Upper lobe of right lung (tissue), 1 donor: ENCODE measurements at regions not wholly inside any gene's neighbourhood (a gene's known extent, or its start where the extent isn't known, plus 50 kb on each side); places are given as distances from the start of the nearest gene placed in this dataset.

ENCODE experiments used
- ATAC-seq: fragments of 200-7000 bp; cut with Tn5 transposase; one replicate; pipeline ENCODE4 v1.9.1; 2020; ENCODE audit warnings: mild to moderate bottlenecking, moderate library complexity
- DNase-seq: peaks from one replicate; pipeline ENCODE4 v3.0.0-alpha.2; 2020
- H3K27ac ChIP-seq: fragments of 200-600 bp; one replicate; pipeline ENCODE4 v1.8.0; 2022
- H3K27me3 ChIP-seq: fragments of 200-600 bp; one replicate; pipeline ENCODE4 v1.8.0; 2022; ENCODE audit warnings: mild to moderate bottlenecking
- H3K36me3 ChIP-seq: fragments of 200-600 bp; one replicate; pipeline ENCODE4 v1.8.0; 2022
- H3K4me1 ChIP-seq: fragments of 200-600 bp; one replicate; pipeline ENCODE4 v1.8.0; 2022
- H3K4me3 ChIP-seq: fragments of 200-600 bp; one replicate; pipeline ENCODE4 v1.8.0; 2022; ENCODE audit warnings: mild to moderate bottlenecking
- H3K9me3 ChIP-seq: fragments of 200-600 bp; one replicate; pipeline ENCODE4 v1.8.0; 2022
- CTCF ChIP-seq: fragments of 200-600 bp; IDR thresholded peaks from one replicate; pipeline ENCODE4 v1.8.0; 2022; ENCODE audit warnings: antibody characterized with exemption
- intact Hi-C: fragments of 100-400 bp; cut with DNase I; formaldehyde crosslinking; loops from one replicate; pipeline ENCODE4 v1.11.0; 2022
- donor health status: DM: no; HTN: yes; CAD: no; lungs with severe emphysema.

GRCh38 chr12:91901381-91902074 lies 244.1 kb downstream of the BTG1 start:
- intact Hi-C loops = no loop called here
- DNase-seq (no peak), ATAC-seq (no peak)
- Histone ChIP-seq H3K9me3 (no peaks in the 10 kb centered on the region), H3K4me3 (no peak overlapping the region), H3K36me3 (no peaks in the 10 kb centered on the region), H3K27me3 (no peaks in the 10 kb centered on the region), H3K4me1 (no peaks in the 10 kb centered on the region), H3K27ac (no peak overlapping the region)
- TF ChIP-seq CTCF = no peak

- H3K27me3 ChIP-seq = no peaks in the 10 kb centered on the region
- no peak overlapping the region for H3K4me3 ChIP-seq
- H3K9me3 ChIP-seq = no peaks in the 10 kb centered on the region
- no peak for ATAC-seq
- no peak overlapping the region for H3K27ac ChIP-seq
- H3K36me3 ChIP-seq = no peaks in the 10 kb centered on the region
- intact Hi-C loops = no loop called here
- no peak for DNase-seq
- TF ChIP-seq CTCF = no peak
- no peaks in the 10 kb centered on the region for H3K4me1 ChIP-seq
Observed at GRCh38 chr12:91900971-91901370, 244.7 kb downstream of the BTG1 start.

GRCh38 chr12:91899056-91899455 lies 246.6 kb downstream of the BTG1 start:
- no peak for TF ChIP-seq CTCF
- no peak for DNase-seq
- no peak overlapping the region for H3K27ac ChIP-seq
- intact Hi-C loops = no loop called here
- H3K4me1 ChIP-seq = no peaks in the 10 kb centered on the region
- ATAC-seq = no peak
- no peaks in the 10 kb centered on the region for H3K36me3 ChIP-seq
- H3K27me3 ChIP-seq = no peaks in the 10 kb centered on the region
- no peak overlapping the region for H3K4me3 ChIP-seq
- no peaks in the 10 kb centered on the region for H3K9me3 ChIP-seq

- ATAC-seq = no peak
- intact Hi-C loops = no loop called here
Observed at GRCh38 chr12:91897025-91897515, 248.6 kb downstream of the BTG1 start.

GRCh38 chr12:91896286-91897024 lies 249.2 kb downstream of the BTG1 start:
- Histone ChIP-seq H3K4me3 (no peak overlapping the region), H3K9me3 (no peaks in the 10 kb centered on the region), H3K4me1 (no peaks in the 10 kb centered on the region), H3K36me3 (no peaks in the 10 kb centered on the region), H3K27ac (no peak overlapping the region), H3K27me3 (no peaks in the 10 kb centered on the region)
- intact Hi-C loops = no loop called here
- TF ChIP-seq CTCF = no peak
- no peak for DNase-seq
- ATAC-seq = no peak

More at GRCh38 chr12:91897025-91897515, 248.6 kb downstream of the BTG1 start:
- H3K27ac ChIP-seq = no peak overlapping the region
- H3K27me3 ChIP-seq = no peaks in the 10 kb centered on the region
- no peak for DNase-seq
- TF ChIP-seq CTCF = no peak
- no peaks in the 10 kb centered on the region for H3K36me3 ChIP-seq
- no peak overlapping the region for H3K4me3 ChIP-seq
- no peaks in the 10 kb centered on the region for H3K9me3 ChIP-seq
- no peaks in the 10 kb centered on the region for H3K4me1 ChIP-seq
